ENCODE measurements at regions not wholly inside any gene's neighbourhood (a gene's known extent, or its start where the extent isn't known, plus 50 kb on each side); places are given as distances from the start of the nearest gene placed in this dataset.
A peak's percentile ranks its signal among the peaks of the same experiment; 100 is the strongest.

GRCh38 chr21:28240586-28240985, 752.1 kb downstream of the LTN1 start:
- H3K36me3 ChIP-seq, result no peaks in the 10 kb centered on the region
- DNase-seq (ENCODE audit: low spot score), result no peak
- H3K9me3 ChIP-seq, result no peaks in the 10 kb centered on the region
- TF ChIP-seq, protein P1, sequence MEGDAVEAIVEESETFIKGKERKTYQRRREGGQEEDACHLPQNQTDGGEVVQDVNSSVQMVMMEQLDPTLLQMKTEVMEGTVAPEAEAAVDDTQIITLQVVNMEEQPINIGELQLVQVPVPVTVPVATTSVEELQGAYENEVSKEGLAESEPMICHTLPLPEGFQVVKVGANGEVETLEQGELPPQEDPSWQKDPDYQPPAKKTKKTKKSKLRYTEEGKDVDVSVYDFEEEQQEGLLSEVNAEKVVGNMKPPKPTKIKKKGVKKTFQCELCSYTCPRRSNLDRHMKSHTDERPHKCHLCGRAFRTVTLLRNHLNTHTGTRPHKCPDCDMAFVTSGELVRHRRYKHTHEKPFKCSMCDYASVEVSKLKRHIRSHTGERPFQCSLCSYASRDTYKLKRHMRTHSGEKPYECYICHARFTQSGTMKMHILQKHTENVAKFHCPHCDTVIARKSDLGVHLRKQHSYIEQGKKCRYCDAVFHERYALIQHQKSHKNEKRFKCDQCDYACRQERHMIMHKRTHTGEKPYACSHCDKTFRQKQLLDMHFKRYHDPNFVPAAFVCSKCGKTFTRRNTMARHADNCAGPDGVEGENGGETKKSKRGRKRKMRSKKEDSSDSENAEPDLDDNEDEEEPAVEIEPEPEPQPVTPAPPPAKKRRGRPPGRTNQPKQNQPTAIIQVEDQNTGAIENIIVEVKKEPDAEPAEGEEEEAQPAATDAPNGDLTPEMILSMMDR (IDR thresholded peaks at IDR 0.05), result no peak
- H3K27ac ChIP-seq, result no peak overlapping the region
- H3K27me3 ChIP-seq, result no peaks in the 10 kb centered on the region
- H3K4me1 ChIP-seq, result peaks cover 0 to 13% of the 10 kb centered on the region in 2 donors
- H3K4me3 ChIP-seq, result no peak overlapping the region

GRCh38 chr21:28239340-28239739, 753.3 kb downstream of the LTN1 start:
- peaks cover 0 to 13% of the 10 kb centered on the region in 2 donors for H3K4me1 ChIP-seq
- H3K4me3 ChIP-seq, result no peak overlapping the region
- DNase-seq (ENCODE audit: low spot score), result no peak
- TF ChIP-seq, protein P1 (IDR thresholded peaks at IDR 0.05), result no peak
- H3K9me3 ChIP-seq, result no peaks in the 10 kb centered on the region
- H3K36me3 ChIP-seq, result no peaks in the 10 kb centered on the region
- H3K27ac ChIP-seq, result peak overlapping the region in 1 of 2 donors; percentile 45
- no peaks in the 10 kb centered on the region for H3K27me3 ChIP-seq

- peaks cover 0 to 13% of the 10 kb centered on the region in 2 donors for H3K4me1 ChIP-seq
- TF ChIP-seq, protein P1 (IDR thresholded peaks at IDR 0.05), result no peak
- H3K27me3 ChIP-seq, result no peaks in the 10 kb centered on the region
- H3K4me3 ChIP-seq, result no peak overlapping the region
- H3K9me3 ChIP-seq, result no peaks in the 10 kb centered on the region
- no peak overlapping the region for H3K27ac ChIP-seq
- DNase-seq (ENCODE audit: low spot score), result no peak
- H3K36me3 ChIP-seq, result no peaks in the 10 kb centered on the region
Observed at GRCh38 chr21:28237661-28238060, 755.0 kb downstream of the LTN1 start.

DNA sequence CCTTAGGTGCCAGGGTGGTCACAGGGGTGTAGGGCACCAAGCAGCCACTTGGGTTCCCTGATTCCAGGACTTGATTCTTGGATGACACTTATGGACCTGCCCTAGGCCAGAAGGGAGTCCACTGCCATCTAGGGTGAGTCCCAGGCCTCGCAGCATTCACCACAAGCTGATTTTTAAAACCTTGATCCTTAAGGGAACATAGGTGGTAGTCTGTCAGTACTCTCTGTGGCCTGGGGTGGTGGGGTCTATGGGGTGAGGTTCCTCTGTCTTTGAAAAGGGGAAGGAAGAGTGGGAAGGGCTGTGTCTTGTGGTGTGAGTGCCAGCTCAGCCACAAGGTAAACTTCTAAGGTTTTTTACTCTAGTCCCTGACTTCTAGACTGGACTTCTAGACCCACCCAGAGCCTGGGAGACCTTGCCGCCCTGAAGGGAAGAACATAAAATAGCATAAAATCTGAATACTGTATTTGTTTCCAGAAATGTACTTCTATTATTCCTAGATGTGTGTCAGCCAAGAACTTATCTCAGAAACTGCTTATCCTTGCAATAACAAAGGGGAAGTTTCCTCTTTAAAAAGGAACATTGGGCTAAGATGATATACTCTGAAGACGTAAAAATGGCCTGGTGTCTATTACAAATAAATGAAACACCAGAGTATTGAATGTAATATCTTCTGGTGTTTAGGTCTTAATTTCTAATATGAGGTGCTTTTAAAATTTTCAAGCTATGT, 757.3 kb downstream of the LTN1 start:
- no peak overlapping the region for H3K4me3 ChIP-seq
- peaks cover 0 to 13% of the 10 kb centered on the region in 2 donors for H3K4me1 ChIP-seq
- TF ChIP-seq, protein P1 (IDR thresholded peaks at IDR 0.05), result peak in 1 of 2 donors; percentile 40
- H3K36me3 ChIP-seq, result no peaks in the 10 kb centered on the region
- no peaks in the 10 kb centered on the region for H3K27me3 ChIP-seq
- no peaks in the 10 kb centered on the region for H3K9me3 ChIP-seq
- H3K27ac ChIP-seq, result no peak overlapping the region
- no peak for DNase-seq (ENCODE audit: low spot score)

DNA sequence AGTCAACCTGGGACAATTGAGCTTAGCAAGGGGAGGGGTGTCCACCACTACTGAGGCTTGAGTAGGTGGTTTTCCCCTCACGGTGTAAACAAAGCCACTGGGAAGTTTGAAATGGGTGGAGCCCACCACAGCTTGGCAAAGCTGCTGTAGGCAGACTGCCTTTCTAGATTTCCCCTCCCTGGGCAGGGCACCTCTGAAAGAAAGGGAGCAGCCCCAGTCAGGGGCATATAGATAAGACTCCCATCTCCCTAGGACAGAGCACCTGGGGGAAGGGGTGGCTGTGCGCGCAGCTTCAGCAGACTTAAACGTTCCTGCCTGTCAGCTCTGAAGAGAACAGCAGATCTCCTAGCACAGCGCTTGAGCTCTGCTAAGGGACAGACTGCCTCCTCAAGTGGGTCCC, 758.4 kb downstream of the LTN1 start:
- peaks cover 0 to 6% of the 10 kb centered on the region in 2 donors for H3K4me1 ChIP-seq
- no peak for DNase-seq (ENCODE audit: low spot score)
- H3K9me3 ChIP-seq, result no peaks in the 10 kb centered on the region
- H3K27me3 ChIP-seq, result no peaks in the 10 kb centered on the region
- TF ChIP-seq, protein P1 (IDR thresholded peaks at IDR 0.05), result no peak
- H3K27ac ChIP-seq, result no peak overlapping the region
- H3K36me3 ChIP-seq, result no peaks in the 10 kb centered on the region
- no peak overlapping the region for H3K4me3 ChIP-seq
